VCaP (cell line): ENCODE measurements at regions not wholly inside any gene's neighbourhood (a gene's known extent, or its start where the extent isn't known, plus 50 kb on each side); places are given as distances from the start of the nearest gene placed in this dataset.
"Not testable (repeated sequence)": the region's sequence is repeated elsewhere in the genome, so short reads cannot be mapped to it uniquely, and the experiment has no call there.

Experiments
- H3K27ac ChIP-seq: fragments of 450-650 bp; 2 replicates; pipeline ENCODE4 v1.5.1; 2017
- CTCF ChIP-seq: fragments of 450-650 bp; conservative IDR thresholded peaks from 2 replicates; pipeline ENCODE4 v1.5.1; 2017; ENCODE audit warnings: mild to moderate bottlenecking, moderate library complexity

- TF ChIP-seq CTCF = no peak
- no peak overlapping the region for H3K27ac ChIP-seq
These were observed 395.0 kb downstream of the PCDH10 start for GRCh38 chr4:133544097-133544496.

- H3K27ac ChIP-seq = no peak overlapping the region
- no peak for TF ChIP-seq CTCF
These were observed 388.7 kb downstream of the PCDH10 start for GRCh38 chr4:133537780-133538281.

- not testable (repeated sequence) for H3K27ac ChIP-seq
These were observed 385.1 kb downstream of the PCDH10 start for GRCh38 chr4:133534224-133534623.

GRCh38 chr4:133524369-133524768 is 375.3 kb downstream of the PCDH10 start:
- no peak overlapping the region for H3K27ac ChIP-seq
- TF ChIP-seq CTCF = no peak

- no peak for TF ChIP-seq CTCF
- H3K27ac ChIP-seq = no peak overlapping the region
These were observed 364.8 kb downstream of the PCDH10 start for GRCh38 chr4:133513901-133514300.

- no peak overlapping the region for H3K27ac ChIP-seq
- no peak for TF ChIP-seq CTCF
These were observed 349.1 kb downstream of the PCDH10 start for GRCh38 chr4:133498149-133498548.

GRCh38 chr4:133493776-133494175 is 344.7 kb downstream of the PCDH10 start:
- H3K27ac ChIP-seq = no peak overlapping the region
- TF ChIP-seq CTCF = no peak

- no peak for TF ChIP-seq CTCF
- no peak overlapping the region for H3K27ac ChIP-seq
These were observed 344.1 kb downstream of the PCDH10 start for GRCh38 chr4:133493241-133493640.
